Fibroblast of pulmonary artery (primary cell): ENCODE measurements at regions not wholly inside any gene's neighbourhood (a gene's known extent, or its start where the extent isn't known, plus 50 kb on each side); places are given as distances from the start of the nearest gene placed in this dataset.
"Not testable (repeated sequence)": the region's sequence is repeated elsewhere in the genome, so short reads cannot be mapped to it uniquely, and the experiment has no call there.

Experiments
- DNase-seq: peaks from one replicate; pipeline ENCODE4 v3.0.0-alpha.2; 2010; ENCODE audit warnings: low read depth
- H3K4me3 ChIP-seq: replicated peaks from 2 replicates; pipeline ENCODE4 v1.5.1; 2011; ENCODE audit warnings: low read depth, mild to moderate bottlenecking, control low read depth, low read length, moderate library complexity
- TF ChIP-seq, protein P1 (sequence below): IDR thresholded peaks from 2 replicates; pipeline ENCODE4 v1.5.1; 2011; ENCODE audit warnings: mild to moderate bottlenecking, control low read depth, low read length, inconsistent platforms; ENCODE audit errors: missing control alignments

- TF ChIP-seq, protein P1, sequence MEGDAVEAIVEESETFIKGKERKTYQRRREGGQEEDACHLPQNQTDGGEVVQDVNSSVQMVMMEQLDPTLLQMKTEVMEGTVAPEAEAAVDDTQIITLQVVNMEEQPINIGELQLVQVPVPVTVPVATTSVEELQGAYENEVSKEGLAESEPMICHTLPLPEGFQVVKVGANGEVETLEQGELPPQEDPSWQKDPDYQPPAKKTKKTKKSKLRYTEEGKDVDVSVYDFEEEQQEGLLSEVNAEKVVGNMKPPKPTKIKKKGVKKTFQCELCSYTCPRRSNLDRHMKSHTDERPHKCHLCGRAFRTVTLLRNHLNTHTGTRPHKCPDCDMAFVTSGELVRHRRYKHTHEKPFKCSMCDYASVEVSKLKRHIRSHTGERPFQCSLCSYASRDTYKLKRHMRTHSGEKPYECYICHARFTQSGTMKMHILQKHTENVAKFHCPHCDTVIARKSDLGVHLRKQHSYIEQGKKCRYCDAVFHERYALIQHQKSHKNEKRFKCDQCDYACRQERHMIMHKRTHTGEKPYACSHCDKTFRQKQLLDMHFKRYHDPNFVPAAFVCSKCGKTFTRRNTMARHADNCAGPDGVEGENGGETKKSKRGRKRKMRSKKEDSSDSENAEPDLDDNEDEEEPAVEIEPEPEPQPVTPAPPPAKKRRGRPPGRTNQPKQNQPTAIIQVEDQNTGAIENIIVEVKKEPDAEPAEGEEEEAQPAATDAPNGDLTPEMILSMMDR: no peak
- DNase-seq: peak; percentile 12
- H3K4me3 ChIP-seq: no peak overlapping the region
Observed at GRCh38 chr14:44736326-44736725, 225.4 kb downstream of the KLHL28 start.

DNA sequence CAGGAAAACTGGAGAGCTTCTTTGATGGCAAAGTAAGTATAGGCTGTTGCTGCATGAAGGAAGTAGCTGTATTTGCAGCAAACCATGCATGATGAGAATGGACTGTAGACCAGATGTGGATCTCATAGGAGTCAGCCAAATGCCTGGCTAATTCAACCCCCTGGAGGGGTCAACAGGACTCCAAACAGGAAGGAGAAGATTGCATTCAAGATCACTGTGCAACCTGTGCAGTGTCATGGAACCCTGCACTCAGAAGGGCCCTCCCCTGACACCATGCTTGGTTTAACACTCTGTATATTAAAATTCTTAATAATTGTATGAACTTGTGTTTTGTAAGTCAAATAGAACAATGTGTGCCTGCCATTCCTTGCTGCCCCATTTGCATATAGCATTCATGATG, 225.1 kb upstream of the FSCB start:
- no peak overlapping the region for H3K4me3 ChIP-seq
- DNase-seq: no peak
- TF ChIP-seq, protein P1: no peak

- H3K4me3 ChIP-seq: no peak overlapping the region
- no peak for DNase-seq
- TF ChIP-seq, protein P1: no peak
Observed at GRCh38 chr14:44730860-44731259, 223.8 kb upstream of the FSCB start.

GRCh38 chr14:44721395-44721794, 214.3 kb upstream of the FSCB start:
- DNase-seq, H3K4me3 ChIP-seq: not testable (repeated sequence)

DNA sequence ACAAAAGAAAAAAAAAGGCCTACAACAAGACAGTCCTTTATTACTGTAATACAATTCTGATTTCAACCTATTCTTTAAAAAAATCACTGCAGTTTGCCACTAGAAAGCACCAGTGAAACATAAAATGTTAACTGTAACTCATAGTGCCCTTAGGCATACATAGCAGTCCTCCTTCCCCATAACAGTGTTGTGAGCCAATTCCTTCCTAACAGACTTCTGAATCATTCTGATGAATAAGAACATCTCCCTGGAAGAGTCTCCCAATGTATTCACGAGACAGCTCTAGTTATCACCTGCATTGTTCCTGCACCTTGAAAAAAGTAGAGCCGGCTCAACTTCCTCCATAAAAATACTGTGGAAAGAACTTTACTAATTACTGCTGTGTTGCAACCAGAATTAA, 213.6 kb upstream of the FSCB start:
- TF ChIP-seq, protein P1: no peak
- no peak for DNase-seq
- H3K4me3 ChIP-seq: no peak overlapping the region

DNA sequence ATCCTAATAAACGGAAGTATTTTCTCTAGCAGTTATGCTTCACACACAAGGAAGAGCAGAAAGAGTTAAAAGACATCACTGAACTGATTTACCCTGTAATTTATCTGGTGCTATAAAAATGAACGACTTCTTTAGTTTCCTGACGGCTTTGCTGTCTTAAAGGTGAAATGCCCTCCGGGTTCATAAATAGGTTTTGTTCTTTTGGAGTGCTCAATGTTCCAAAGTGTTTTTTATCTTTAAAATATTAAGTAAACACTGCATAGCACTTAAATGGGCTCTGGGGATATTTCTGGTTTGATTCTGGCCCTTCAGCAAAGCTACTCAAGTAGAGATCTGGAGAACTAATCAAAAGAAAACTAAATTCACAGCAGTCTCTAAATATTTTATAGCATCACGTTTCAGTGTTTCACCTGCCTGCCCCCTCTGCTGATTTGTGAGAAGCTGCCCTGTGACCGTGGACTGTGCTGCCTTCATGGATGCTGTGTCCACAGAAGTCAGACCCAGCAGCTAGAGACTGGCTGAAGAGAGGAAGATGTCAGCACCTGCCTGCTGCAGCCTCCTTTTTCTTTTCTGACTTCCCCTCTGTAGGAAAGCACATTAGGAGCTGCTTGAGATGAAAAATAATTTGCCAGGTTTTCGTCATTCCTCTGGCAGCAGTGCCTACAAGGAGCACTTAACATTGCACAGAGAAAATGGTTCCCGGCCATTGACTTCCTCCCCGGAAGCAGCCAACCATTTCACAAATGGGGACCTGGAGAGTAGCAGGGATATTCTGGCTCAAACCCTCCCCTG, 205.1 kb upstream of the FSCB start:
- TF ChIP-seq, protein P1: no peak
- no peak for DNase-seq
- no peak overlapping the region for H3K4me3 ChIP-seq

GRCh38 chr14:44701563-44702263, 194.6 kb upstream of the FSCB start:
- TF ChIP-seq, protein P1: no peak
- DNase-seq: peak; percentile 23
- H3K4me3 ChIP-seq: no peak overlapping the region
